Kidney epithelial cell (primary cell): ENCODE measurements at regions not wholly inside any gene's neighbourhood (a gene's known extent, or its start where the extent isn't known, plus 50 kb on each side); places are given as distances from the start of the nearest gene placed in this dataset.

Experiments
- DNase-seq: peaks from one replicate; pipeline ENCODE4 v3.0.0-alpha.2; 2010; ENCODE audit warnings: low read depth
- H3K27me3 ChIP-seq: 2 replicates; pipeline ENCODE4 v1.6.0; 2011; ENCODE audit warnings: low read length; ENCODE audit not compliant: control insufficient read depth, insufficient read depth
- H3K36me3 ChIP-seq: 2 replicates; pipeline ENCODE4 v1.5.1; 2011; ENCODE audit warnings: low read length; ENCODE audit not compliant: control insufficient read depth, insufficient read depth
- H3K4me3 ChIP-seq: 2 replicates; pipeline ENCODE4 v1.5.1; 2011; ENCODE audit warnings: low read depth, mild to moderate bottlenecking, control low read depth, low read length
- TF ChIP-seq, protein P1 (sequence below): IDR thresholded peaks from 2 replicates; pipeline ENCODE4 v1.5.1; 2011; ENCODE audit warnings: mild to moderate bottlenecking, moderate library complexity, low read length, control low read depth, inconsistent platforms; ENCODE audit not compliant: insufficient read depth, poor library complexity, severe bottlenecking

DNA sequence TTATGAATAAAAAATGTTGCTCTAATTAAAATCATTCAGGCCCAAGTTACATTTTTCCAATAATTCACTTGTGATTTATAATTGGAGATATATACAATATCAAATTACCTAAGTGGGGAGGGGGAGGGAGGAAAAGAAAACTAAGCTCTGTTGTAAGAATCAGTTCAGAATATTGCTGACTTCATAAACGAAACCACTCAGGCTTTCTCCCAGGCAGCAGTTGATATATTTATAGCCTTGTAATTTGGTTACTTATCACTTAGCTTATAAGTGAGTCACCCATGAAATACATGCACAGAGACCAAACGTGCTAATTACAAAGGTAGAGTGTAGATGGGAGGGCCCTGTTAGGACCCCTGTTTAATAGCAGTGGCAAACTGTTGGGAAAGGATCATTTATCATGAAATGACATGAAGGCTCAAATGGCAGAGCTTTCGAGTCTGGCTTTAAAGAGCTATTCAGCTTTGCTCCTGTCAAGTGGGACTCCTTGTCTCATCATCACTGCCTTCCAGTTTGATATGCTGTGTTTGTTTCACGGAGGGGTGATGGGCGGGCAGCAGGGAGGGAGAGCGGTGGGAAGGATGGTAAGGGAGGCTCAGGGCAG is 105.6 kb upstream of the PGRMC2 start:
- TF ChIP-seq, protein P1, sequence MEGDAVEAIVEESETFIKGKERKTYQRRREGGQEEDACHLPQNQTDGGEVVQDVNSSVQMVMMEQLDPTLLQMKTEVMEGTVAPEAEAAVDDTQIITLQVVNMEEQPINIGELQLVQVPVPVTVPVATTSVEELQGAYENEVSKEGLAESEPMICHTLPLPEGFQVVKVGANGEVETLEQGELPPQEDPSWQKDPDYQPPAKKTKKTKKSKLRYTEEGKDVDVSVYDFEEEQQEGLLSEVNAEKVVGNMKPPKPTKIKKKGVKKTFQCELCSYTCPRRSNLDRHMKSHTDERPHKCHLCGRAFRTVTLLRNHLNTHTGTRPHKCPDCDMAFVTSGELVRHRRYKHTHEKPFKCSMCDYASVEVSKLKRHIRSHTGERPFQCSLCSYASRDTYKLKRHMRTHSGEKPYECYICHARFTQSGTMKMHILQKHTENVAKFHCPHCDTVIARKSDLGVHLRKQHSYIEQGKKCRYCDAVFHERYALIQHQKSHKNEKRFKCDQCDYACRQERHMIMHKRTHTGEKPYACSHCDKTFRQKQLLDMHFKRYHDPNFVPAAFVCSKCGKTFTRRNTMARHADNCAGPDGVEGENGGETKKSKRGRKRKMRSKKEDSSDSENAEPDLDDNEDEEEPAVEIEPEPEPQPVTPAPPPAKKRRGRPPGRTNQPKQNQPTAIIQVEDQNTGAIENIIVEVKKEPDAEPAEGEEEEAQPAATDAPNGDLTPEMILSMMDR: no peak
- no peak for DNase-seq
- Histone ChIP-seq H3K4me3 (no peak overlapping the region), H3K27me3 (no peaks in the 10 kb centered on the region), H3K36me3 (no peaks in the 10 kb centered on the region)

DNA sequence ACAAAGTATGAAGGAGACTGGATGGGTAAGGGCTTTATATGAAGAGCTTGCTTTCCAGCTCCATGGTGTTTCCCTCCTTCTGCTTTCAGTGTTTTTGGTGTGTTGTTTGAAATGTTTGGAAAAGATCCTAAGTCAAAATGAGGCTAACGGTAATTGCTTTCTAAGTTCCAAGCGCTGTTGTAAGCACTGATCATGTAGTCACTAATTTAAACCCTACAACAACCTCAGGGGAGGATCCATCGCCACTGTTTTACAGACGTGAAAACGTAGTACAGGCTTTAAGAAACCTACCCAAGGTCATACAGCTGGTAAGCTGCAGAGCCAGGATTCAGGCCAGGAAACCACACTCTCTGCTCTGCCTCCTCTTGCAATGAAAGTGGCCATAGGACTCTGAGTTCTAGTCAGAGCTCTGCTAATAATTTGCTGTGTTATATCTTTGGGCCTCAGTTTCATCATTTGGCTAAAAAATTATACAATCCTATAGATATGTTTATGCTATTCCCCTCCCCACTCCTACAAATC is 102.9 kb upstream of the PGRMC2 start:
- Histone ChIP-seq H3K4me3 (no peak overlapping the region), H3K27me3 (no peaks in the 10 kb centered on the region), H3K36me3 (no peaks in the 10 kb centered on the region)
- DNase-seq: no peak
- TF ChIP-seq, protein P1: no peak

DNA sequence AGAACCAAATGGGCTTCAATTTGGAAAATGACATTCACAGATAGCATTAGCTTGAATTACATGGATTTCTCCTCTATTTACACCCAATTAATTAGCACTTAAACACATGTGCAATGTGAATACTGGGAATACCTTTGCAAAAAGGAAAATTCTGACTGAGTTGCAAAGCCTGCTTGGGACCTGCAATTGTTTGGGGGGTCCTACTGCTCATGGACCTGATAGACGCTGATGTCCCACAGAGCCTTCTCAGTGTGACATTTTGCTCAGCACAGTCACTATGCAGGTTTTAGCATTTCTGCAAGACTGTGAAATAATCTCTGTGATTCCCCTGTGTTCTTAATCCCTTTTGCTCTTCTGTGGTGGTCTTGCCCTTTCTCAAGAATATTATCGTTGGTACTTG is 101.2 kb upstream of the PGRMC2 start:
- TF ChIP-seq, protein P1: no peak
- Histone ChIP-seq H3K4me3 (no peak overlapping the region), H3K36me3 (no peaks in the 10 kb centered on the region), H3K27me3 (no peaks in the 10 kb centered on the region)
- no peak for DNase-seq

DNA sequence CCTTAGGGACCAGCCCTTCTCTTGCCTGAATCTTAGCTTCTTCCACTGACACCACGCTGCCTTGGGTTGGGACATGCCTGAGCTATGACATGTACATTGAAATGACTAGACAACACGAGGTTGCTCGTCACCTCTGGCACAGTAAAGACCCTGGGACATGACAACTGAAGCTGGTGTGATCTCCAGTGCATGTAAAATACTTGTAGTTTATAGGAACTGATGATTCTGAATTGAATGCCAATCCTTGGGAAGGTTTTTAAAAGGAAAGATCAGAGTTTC is 100.7 kb upstream of the PGRMC2 start:
- H3K36me3 ChIP-seq: no peaks in the 10 kb centered on the region
- H3K4me3 ChIP-seq: no peak overlapping the region
- no peak for DNase-seq
- no peaks in the 10 kb centered on the region for H3K27me3 ChIP-seq
- TF ChIP-seq, protein P1: no peak

DNA sequence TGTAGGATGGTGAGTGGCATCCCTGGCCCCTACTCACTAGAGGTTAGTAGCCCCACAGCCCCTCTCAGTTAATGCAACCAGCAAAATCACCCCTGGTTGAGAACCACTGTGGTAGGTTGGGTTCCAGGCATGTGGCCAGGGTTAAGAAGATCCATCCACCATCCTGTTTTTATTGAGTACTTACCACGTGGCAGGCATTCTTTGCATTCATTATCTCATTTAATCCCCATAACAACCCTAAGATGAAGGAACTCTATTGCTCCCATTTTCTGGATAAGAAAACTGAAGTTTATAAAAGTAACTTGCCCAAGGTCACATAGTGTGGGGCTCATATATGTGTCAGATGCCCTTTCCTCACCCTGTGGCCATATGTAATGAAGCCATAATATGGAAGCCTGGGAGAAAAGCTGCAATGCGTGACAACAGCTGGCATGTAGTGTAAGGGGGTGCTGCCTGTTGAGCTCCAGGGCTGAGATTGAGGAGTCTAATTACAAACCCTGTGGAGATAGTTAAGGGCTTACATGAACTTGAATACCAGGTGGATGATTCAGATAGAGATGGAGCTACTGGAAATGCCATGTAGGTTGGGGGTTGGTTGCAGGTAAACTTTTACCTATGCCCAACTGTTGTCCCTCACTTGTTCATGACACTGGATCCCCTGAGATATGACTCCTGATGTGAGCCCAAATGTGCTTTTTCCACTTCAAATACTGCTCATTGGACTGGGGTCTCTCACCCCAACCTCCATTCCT is 100.2 kb upstream of the PGRMC2 start:
- no peaks in the 10 kb centered on the region for H3K36me3 ChIP-seq
- H3K4me3 ChIP-seq: no peak overlapping the region
- DNase-seq: no peak
- TF ChIP-seq, protein P1: no peak
- H3K27me3 ChIP-seq: no peaks in the 10 kb centered on the region
